ENCODE measurements at regions not wholly inside any gene's neighbourhood (a gene's known extent, or its start where the extent isn't known, plus 50 kb on each side); places are given as distances from the start of the nearest gene placed in this dataset.

GRCh38 chr17:74089380-74089779, 114.1 kb upstream of the RPL38 start (continued):
- TF ChIP-seq REST (IDR thresholded peaks at IDR 0.05; ENCODE audit: low read depth), result no peak
- no peak for TF ChIP-seq RAD21 (IDR thresholded peaks at IDR 0.05; ENCODE audit: low read depth)
- no peak for TF ChIP-seq CTCF (IDR thresholded peaks at IDR 0.05 in 2 of 3, conservative IDR thresholded peaks at IDR 0.05 in 1 of 3; ENCODE audit: borderline replicate concordance in 1 of 3, insufficient read depth in 1 of 3, low read depth in 2 of 3, low read length in 2 of 3)

GRCh38 chr17:74089869-74090464, 113.5 kb upstream of the RPL38 start:
- Histone ChIP-seq H3K27ac (ENCODE audit: low read depth, low read length) (no peak overlapping the region), H2AFZ (ENCODE audit: low read depth, low read length, poor library complexity, severe bottlenecking) (no peak overlapping the region), H3K36me3 (ENCODE audit: control insufficient read depth in 1 of 2, insufficient read depth in 2 of 2, low read length in 2 of 2) (no peaks in the 10 kb centered on the region), H3K79me2 (ENCODE audit: insufficient read depth, low read length) (no peaks in the 10 kb centered on the region), H3K4me1 (ENCODE audit: control insufficient read depth in 1 of 2, insufficient read depth in 2 of 2, low read length in 2 of 2) (no peaks in the 10 kb centered on the region), H3K9me2 (ENCODE audit: insufficient read depth) (no peaks in the 10 kb centered on the region), H3K9ac (ENCODE audit: low read length) (no peak overlapping the region), H4K20me1 (ENCODE audit: insufficient read depth) (no peaks in the 10 kb centered on the region), H3K4me2 (ENCODE audit: low read length) (no peak overlapping the region), H3K4me3 (replicated peaks in 1 of 2; ENCODE audit: low read depth in 1 of 2, low read length in 2 of 2) (no peak overlapping the region), H3K9me3 (ENCODE audit: control insufficient read depth in 1 of 2, insufficient read depth in 1 of 2, low read depth in 1 of 2, low read length in 2 of 2) (peaks cover 13 to 16% of the 10 kb centered on the region in 2 experiments; a peak in 3 of 4 replicates), H3K27me3 (ENCODE audit: insufficient read depth, low read length) (peaks cover 23% of the 10 kb centered on the region)
- ChIA-PET CTCF (interaction anchor here (0.7 to 2.0 kb wide), 16 partner anchors 9 to 113 kb away, joined by 3 to 21 read pairs (median 4); partner anchors contain the start of gene RPL38), POLR2A (interaction anchor here (0.8 to 0.9 kb wide), 2 partner anchors 11 to 110 kb away, joined by 3 read pairs; no protein-coding TSS in a partner anchor), RAD21 (ENCODE audit: low non-redundant PET in 1 of 2, low total read pairs in 2 of 2, uncharacterized antibody in 2 of 2, unreplicated experiment in 2 of 2) (interaction anchor here (1.1 to 1.2 kb wide), 3 partner anchors 88 to 110 kb away, joined by 3 to 7 read pairs (median 6); no protein-coding TSS in a partner anchor)
- BruUV-seq (replicated peaks), result no TSS peak
- ATAC-seq (peak; percentile 88), DNase-seq (ENCODE audit: low read depth, low spot score) (peak; percentile 66)
- intact Hi-C loops (cut with micrococcal nuclease), result loop anchor here (1.0 to 5.0 kb wide), 2 partner anchors 86 to 107 kb away; no protein-coding TSS in a partner anchor
- TF ChIP-seq ZBTB33 (IDR thresholded peaks at IDR 0.05; ENCODE audit: extremely low read depth, insufficient replicate concordance, low read length) (no peak), EZH2 (IDR thresholded peaks at IDR 0.05) (no peak), RAD21 (IDR thresholded peaks at IDR 0.05; ENCODE audit: low read depth) (peak; percentile 70), ZNF274 (IDR thresholded peaks at IDR 0.05; ENCODE audit: low read depth, low read length) (no peak), JUND (IDR thresholded peaks at IDR 0.05) (no peak), CEBPB (IDR thresholded peaks at IDR 0.05; ENCODE audit: low read depth) (no peak), EZH2phosphoT487 (IDR thresholded peaks at IDR 0.05; ENCODE audit: borderline replicate concordance) (no peak), CTCF (IDR thresholded peaks at IDR 0.05 in 2 of 3, conservative IDR thresholded peaks at IDR 0.05 in 1 of 3; ENCODE audit: borderline replicate concordance in 1 of 3, insufficient read depth in 1 of 3, low read depth in 2 of 3, low read length in 2 of 3) (peak; percentile 66 to 99 (median 93); a peak in 5 of 6 replicates), CBX3 (IDR thresholded peaks at IDR 0.05; ENCODE audit: low read depth) (no peak), MAX (IDR thresholded peaks at IDR 0.05) (no peak), SIN3A (IDR thresholded peaks at IDR 0.05; ENCODE audit: low read depth) (no peak), SP1 (IDR thresholded peaks at IDR 0.05; ENCODE audit: low read depth) (no peak)

Data from HCT116 (cell line).